NCI-H187 (cell line): ENCODE measurements at regions not wholly inside any gene's neighbourhood (a gene's known extent, or its start where the extent isn't known, plus 50 kb on each side); places are given as distances from the start of the nearest gene placed in this dataset.

Experiments
- DNase-seq, 2 experiments: peaks; one replicate each; lab custom pipeline; 2025; lab: John Stamatoyannopoulos, UW

DNA sequence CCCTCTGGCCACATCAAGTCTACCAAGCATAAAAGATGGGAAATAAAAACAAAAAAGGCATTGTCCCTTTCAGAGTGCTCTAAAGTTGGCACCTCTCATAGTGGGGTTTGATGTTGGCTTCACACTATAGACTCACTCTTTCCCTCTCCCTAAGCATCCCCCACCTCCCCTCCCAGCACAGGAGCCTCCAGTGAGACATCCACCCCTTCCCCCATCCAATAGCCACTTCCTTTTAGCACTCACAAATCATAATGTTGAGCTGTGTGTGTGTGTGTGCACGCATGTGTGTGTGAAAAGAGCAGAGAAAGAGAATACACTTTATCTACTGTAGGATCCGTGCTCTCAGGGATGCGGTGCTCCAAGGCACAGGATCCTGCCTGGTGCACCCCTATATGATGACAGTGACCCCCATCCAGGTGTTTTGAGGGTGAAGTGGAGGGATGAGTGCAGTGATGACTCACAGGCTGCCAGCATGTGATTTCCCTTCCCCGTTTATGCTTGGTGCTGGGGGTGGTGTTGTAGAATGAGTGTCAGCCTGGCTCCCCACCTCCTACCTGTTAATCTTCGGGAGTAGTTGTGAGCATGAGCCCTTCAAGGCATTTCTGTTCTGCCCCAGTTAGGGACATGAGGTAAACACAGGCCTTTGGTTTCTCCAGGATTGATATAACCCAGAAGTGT is 235.2 kb upstream of the B3GAT1 start:
- no peak for DNase-seq

DNA sequence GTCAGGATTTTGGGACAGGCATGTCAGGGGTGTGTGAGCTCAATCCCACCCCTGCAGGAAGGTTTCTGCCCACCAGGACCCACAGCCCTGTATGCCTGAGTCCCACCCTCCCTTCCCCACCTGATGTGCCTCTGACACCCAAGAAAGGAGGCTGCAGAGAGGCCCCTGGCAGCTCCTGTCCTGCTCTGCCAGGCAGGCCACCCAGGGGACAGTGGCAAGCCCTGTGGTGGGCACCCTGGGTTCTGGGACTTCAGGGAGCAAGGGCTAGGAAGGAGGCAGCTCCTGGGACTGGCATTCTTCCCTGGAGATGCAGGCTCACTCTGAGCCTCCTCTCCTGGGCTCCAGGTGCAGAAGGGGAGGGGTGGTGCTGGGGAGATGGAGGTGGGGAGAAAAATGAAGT is 234.5 kb upstream of the B3GAT1 start:
- DNase-seq: no peak

DNA sequence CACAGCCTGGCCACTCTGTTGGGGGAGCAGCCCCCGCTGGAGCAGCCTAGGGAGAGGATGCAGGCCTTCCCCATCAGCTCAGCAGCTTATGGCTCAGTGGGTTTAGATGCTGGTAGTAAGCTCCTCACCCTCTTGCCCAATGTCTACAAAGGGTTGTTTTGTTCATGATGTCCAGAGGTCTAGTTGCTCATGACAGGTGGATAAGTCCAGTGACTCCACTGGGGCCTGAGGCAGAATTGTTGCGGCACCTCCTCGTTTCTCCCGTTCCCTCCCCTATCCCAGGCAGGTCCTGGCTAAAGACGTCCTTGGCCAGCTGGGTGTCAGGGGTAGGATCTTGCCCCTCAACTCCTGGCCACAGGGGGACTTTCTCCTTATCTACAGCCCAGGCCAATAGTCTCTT is 233.5 kb upstream of the B3GAT1 start:
- no peak for DNase-seq

DNA sequence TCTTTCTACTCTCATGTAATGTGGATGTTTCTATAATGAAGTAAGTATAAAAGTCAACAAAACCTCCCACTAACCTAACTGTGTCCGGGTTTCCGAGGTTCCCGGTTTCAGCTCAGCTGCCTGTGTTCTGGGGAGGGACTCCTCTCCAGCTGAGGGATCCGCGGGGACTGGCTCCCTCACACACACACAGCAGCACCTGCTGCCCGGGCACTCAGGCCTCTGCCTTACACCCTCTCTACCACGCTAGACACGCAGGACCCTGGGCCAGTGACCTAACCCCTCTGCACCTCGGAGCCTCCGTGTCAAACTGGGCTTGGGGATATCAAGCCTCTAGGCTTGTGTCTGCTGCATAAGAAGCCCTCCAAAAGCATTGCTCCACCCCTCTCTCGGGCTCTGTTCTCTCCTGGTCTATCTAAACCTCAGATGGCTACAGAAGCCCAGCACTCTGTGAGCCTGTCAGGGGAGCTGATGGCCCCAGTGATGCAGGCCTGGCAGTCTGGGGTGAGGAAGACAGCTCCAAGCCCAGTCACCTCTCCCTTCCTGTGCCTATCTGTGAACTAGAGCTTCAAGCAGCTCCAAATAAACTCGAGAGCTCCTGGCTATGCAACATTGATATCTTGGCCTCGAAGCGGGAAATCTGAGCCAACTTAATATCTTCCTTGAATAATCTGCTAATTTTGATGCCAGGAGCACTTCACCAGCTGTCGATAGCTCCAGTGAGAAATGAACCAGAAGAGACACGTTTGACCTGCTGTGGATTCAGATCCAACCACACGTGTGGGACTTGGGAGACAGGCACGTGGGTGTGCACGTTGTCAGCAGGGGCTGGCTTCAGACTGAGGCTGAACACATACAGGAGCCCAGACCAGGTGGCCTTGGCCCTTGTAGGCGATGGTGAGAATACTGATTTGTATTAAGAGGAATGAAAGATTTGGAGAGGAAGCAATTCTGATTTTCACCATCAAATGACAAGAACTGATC is 232.7 kb upstream of the B3GAT1 start:
- peak in 1 of 2 experiments; percentile 76 for DNase-seq

DNA sequence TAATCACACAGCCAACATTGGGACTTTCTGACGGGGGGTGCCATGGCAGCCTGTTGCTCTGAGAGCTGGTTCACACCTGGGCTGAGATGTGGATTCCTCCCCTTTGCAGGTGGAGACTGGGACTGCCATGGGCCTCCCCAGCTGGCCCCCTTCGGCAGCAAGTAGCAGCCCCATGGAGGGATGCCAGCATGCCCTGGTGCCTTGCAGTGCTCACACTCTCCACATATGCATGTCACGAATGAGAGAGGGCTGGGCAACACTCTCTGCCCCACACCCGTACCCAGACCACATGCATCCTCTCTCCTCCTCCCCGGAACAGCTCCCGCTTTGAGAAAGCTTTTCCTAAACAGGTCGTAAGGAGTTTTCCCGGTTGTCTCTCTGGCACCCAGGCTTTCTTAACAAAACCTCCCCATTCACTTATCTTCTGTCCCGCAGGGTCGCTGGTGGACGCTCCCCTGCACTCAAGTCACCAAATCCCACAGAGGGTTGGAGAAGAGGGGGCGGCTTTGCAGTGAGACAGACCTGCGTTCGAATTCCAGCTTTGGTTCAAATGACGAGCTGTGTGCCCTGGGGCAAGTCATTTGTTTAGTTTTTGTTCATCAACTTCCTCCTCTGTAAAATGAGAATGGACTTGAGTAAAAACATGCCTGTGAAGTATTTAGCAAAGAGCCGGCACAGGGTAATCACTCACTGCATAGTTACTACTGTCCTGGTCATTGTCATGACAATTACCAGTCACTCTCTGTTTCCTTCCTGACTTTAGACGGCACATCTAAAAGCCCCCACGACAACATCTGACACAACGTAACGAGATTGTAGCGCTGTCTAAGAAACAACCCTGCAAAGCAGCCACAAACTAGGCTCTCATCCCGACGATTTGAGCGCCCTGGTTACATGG is 231.3 kb upstream of the B3GAT1 start:
- no peak for DNase-seq

DNA sequence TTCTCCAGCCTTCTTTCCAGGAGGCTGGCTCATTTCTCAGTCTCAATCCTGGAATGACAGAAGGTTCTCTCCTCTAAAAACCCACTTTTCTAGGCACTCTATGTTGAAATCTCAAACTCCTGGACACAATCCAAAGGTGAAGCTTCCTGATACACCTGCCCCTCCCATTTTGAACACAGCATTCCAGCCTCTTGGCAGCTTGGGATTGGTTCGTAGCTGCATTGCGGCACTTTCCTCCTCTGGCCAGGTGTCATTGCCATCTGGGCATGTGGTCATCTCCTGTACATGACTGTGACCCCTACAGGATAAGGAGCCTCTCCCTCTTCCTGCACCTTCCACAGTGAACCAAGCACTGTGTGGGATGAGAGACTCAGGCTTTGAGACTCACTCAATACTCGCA is 230.2 kb upstream of the B3GAT1 start:
- no peak for DNase-seq

DNA sequence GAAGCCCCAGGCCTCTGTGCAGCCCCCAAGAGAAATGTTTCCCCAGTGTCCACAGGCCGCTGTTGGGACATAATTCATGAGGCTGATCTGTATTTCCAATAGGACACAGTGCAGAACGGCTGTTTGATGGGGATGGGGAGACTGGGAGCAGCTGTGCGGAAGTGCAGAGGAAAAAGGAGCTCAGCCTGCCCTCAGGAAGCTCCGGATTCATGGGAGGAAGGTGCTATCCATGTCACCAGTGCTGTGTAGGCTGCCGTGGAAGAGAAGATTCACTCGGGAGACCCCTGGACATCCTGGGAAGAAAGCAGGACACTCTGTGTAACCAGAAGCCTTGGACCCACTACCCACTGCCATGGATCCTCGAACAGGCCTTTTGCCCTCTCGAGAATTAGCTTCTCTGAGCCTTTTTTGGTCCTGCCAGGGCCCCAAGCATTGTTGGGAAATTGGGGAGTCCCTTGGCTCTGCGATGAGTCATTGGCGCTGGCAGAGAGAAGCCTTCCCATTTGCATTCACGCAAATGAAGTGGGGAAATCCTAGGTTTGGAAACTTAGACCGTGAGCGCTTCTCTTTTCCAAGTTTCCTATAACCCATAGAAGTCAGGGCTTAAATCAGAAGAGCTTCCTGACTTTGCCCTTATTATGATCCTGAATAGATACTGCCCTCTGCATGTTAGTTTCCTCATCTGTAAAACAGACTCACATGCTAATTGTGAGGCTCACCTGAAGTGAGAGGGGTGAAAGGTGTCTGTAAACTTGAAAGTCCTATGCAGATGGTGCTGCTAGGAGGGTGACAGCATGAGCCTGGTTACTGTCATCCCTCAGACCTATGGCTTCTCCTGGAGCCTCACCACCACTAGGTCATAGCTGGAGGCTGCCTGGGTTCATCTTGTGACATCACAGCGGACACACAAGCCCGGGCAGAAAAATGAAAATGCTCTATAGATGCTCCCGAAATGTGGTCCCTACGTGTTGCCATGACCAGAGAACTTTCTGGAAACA is 229.2 kb upstream of the B3GAT1 start:
- DNase-seq: no peak

DNA sequence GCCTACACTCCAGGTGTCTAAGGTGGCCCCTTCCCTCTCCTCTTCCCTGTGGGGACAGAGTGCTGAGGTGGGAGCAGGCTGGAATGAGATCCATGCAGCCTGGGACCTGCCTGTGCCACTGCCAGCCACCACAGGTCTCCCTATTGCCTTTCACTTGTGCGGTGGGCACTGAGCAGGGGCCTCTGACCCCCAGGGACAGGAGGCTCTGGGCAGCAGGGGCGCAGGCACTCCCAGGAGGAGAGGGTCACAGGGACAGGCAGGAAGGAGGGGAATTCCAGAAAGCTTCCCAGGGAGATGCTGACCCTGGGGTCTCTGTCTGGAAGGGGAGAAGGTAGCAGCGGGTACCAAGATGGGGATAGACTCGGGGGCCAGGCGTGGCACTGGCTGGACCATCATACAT is 228.5 kb upstream of the B3GAT1 start:
- DNase-seq: no peak

DNA sequence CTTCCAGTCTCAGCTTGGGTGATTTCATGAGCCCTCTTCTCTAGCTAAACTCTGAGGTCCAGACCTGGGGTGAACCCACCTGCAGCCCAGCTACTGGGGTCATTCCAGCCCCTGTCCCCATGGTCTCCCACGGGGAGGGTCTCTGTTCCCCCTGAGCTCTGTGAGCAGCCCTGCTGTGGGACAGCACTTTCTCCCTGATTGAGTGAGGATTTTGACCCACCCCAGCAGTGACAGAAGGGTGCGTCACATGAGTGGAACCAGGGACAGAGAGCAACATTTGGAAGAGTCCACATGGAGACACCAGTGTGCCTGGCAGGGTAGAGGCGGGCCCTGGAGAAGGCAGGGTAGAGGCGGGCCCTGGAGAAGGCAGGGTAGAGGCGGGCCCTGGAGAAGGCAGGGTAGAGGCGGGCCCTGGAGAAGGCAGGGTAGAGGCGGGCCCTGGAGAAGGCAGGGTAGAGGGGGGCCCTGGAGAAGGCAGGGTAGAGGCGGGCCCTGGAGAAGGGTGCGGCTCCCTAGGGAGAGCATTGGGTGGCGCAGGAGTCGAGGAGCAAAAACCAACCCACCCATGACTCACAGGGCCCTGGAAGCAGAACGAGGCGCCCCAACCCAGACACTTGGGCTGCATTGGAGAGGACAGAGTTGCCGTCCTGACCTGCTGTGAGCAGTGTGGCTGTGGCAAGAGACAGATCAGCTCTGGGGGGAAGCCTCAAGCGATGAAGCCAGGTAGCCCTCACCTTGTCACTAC is 227.7 kb upstream of the B3GAT1 start:
- DNase-seq: peak in 1 of 2 experiments; percentile 25

DNA sequence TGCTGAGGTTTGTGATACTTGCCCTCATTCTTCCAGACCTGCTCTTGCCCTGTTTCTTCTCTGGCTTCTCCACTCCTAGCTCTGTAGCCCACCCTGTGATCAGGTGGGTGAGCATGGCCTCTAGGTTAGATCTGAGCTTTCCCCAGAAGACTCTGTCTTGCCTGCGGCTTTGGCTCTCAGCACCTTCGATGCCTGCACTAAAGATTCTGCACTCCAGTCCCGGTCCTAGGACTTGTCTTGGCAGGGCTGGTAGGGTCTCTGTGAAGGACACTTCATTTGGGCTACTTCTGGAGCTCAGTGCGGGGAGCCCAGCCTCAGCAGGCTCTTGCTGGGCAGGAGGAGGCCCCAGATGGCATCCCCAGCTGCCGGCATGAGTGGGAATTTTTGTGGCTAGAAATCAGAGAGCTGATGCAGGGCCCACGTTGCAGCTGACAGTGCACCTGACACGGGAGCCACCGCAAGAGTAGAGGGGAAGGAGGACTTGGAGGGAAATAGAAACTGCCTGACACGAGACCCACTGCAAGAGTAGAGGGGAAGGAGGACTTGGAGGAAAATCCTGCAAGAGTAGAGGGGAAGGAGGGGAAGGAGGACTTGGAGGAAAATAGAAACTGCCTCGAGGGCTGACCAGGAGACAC is 226.9 kb upstream of the B3GAT1 start:
- no peak for DNase-seq

DNA sequence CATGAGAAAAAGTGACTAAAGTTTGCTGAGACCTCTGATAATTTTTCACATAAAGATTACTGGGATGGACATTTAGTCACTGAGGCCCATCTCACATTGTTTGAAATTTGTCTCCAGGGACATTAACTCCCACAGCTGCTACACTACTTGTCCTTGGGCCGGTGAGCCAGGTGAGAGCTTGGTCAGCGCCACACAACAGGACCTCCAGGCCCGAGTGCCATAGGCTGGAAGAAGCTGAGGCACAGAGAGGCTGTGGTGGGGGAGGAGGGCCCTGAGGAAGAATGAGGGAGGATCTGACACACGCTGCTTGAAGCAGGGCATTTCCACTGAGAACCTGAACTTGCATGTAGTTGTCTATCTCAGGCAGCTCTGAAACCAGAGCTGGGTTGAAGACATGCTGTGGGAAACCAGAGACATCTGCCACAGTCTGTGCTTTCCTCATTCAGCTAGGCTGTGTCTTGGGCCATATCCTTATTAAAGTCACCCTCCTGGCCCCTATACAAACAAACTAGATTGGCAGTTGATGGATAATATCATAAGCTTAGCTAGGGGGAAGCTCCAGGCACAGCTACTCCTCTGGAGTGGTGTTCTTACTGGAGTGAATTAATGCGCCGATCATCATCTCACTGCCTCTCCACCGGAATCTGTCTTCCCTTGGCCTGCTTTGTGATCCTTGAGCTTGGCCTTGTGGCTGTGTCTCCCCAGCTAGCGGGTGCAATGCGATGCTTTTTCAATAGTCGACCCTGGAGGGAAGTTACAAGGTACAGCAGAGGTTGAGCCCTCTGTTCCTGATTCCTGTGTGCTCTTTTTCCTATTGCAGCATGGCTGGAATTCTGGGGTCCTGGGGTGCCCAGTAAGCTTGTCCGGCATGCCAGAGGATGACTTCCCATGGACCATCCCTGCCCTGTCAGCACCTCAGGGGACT is 225.3 kb upstream of the B3GAT1 start:
- DNase-seq: no peak

DNA sequence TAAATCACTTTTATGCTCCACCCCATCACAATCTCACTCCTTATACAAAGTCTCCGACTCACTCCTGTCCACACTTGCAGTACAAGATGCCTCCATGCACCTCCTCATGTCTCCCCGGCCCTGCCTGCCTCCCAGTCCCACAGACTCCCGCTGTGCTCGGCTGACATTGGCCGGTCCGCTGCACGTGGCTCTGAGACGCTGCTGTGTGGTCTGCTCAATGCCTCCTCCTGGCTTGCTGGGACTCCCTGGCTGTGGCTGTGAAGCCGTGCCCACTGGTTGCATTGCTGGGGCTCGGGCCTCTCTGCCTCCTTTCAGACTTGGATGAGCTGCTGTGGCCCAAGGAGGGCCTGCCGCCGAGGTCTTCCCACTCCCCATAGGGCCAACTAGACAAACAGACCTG is 224.0 kb upstream of the B3GAT1 start:
- no peak for DNase-seq

DNA sequence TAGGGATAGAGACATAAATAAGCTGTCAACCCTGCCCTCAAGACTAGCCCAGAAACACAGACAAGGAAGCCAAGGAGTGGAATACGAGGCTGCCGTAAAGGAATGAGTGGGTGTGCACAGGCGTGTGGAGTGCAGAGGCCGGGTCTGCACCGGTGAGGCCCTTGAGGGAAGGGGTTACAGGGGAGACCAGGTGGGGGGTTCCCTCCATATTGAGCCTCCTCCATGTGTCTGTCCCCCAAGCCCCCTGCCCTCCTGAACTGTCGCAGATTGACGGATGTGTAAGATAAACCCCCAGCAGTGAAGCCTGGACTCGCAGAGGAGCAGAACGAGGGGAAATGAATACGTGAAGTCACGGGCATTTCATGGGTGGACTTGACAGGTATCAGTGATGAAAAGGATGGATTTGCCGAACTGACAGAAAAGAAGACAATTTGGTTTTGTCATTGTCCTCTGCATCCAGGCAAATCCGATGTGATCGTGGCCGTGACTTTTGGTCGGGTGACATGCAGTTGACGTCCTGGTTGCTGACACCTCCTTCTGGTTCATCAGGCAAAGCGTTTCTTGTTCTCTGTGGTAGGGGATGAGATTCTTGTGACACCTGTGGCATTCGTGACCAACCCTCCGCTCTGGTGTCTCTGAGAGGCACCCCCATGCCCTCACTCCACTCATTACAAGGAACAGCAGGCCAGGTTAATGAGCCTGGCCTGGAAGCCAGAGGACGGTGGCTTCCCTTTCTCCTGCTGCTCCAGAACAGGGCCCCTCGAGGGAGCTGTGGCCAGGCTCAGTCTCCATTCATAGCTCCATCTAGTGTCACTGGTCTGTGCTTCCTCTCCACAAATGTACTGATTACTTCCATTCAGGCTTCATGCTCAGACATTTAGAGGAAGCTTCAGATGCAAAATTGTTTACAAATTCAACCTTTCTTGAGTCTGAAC is 223.1 kb upstream of the B3GAT1 start:
- no peak for DNase-seq

DNA sequence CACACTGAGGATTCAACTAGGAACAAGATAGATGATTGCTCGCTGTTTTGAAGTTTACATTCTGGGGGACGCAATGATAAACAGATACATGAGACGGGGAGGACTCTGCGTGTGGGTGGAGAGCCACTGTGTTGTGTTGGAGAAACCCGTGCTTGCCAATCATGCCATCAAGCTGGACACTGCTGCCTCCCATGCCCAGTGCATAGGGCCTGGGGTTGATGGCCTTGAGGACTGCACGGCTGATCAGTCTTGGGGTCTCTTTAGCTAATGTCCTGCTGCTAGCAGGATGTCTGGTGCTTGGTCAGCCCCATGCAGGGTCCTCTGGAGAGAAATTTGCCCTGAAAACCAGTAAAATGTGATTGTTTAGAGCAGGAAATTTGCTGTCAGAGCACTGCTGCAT is 221.2 kb upstream of the B3GAT1 start:
- DNase-seq: no peak

DNA sequence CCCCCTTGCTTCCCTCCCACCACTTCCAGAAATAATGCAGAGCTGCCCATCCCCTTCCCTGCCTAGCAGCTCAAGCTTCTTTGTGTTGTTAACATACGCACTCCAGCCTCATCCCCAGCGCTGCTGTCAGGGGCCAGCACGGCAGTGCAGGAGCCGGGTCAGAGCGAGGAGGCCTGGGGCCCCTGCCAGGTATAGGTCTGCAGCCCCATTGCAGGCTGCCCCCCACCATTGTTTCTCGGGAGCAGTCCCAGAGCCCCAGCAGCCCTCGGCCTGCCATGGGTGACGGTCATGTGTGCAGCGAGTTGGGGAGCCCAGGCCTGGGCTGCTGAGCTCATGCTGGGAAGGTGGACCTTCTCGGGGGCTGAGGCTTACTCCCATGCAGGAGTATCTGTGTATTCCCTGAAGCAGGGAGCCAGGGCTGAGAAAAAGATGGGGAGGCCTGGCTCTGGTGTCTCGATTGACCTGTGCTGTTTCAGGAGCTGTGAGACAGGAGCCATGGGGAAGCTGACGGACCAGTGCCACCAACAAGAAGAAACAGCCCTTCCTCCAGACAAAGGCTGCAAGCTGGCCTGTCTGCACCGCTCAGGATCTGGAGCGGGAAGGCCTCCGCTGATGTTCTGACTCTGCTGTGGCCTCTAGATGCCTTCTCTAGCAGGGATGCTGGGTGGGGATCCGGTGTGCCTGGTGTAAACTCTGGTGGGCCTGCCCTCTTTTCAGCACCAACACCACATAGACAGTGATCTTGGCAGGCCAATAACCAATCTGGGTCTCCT is 220.5 kb upstream of the B3GAT1 start:
- no peak for DNase-seq

DNA sequence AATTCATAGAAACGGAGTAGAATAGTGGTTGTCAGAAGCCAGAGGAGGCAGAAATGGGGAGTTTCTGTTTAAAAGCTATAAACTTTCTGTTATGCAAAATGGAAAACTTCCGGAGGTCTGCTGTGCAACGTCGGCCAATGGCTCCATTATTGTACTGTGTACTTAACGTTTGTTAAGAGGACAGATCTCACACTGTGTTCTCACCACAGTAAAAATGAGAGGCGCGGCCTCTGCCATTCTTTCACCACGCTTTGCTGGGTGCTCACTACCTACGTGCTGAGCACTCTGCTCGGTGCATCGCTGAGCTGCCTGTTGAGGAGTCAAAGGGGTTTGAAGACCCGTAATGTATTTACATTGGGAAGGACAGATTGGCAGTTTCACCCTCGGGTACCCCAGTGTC is 218.8 kb upstream of the B3GAT1 start:
- no peak for DNase-seq

DNA sequence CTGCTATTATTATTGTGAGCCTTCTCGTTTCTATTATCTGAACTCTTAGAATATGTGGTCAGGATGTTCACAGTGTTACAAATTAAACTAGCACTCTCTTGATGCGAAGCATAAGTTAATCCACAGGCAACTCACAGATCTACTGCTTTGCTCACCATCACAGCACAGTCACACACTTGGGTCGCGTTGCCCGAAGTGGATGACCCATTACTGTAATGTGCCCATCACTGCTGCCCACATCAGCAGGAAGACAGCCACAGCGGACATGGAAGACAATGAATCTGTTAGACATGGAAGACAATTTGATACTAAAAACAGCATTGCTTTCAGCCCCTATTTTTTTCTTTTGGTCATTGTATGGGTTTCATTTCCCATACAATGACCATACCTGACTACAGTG is 216.4 kb upstream of the B3GAT1 start:
- no peak for DNase-seq
